ENCODE measurements at regions not wholly inside any gene's neighbourhood (a gene's known extent, or its start where the extent isn't known, plus 50 kb on each side); places are given as distances from the start of the nearest gene placed in this dataset.

DNA sequence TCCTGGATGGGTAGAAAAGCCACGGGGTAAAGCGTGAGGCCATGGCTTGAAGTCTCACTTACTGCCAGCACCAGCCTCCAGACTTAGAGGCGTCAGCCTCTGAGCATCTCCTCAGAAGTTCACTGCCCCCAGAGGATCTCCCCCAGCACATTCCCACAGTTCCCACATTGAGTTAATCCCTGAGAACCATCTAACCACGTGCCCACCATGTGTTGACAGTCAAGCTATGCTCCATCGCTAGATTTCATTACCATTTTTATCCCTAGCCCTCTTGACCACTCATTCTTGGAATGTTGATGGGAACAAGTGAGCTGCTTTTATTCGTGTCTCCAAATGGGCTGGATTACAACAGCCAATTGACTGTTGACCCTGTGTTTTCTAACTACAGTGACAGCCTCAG lies 283.3 kb upstream of the IRX1 start (continued):
- no peak for TF ChIP-seq ESRRA (CRISPR knock-in tag; IDR thresholded peaks at IDR 0.05; ENCODE audit: borderline replicate concordance)
- TF ChIP-seq, protein P1, sequence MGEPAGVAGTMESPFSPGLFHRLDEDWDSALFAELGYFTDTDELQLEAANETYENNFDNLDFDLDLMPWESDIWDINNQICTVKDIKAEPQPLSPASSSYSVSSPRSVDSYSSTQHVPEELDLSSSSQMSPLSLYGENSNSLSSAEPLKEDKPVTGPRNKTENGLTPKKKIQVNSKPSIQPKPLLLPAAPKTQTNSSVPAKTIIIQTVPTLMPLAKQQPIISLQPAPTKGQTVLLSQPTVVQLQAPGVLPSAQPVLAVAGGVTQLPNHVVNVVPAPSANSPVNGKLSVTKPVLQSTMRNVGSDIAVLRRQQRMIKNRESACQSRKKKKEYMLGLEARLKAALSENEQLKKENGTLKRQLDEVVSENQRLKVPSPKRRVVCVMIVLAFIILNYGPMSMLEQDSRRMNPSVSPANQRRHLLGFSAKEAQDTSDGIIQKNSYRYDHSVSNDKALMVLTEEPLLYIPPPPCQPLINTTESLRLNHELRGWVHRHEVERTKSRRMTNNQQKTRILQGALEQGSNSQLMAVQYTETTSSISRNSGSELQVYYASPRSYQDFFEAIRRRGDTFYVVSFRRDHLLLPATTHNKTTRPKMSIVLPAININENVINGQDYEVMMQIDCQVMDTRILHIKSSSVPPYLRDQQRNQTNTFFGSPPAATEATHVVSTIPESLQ (CRISPR knock-in tag; IDR thresholded peaks at IDR 0.05): no peak

DNA sequence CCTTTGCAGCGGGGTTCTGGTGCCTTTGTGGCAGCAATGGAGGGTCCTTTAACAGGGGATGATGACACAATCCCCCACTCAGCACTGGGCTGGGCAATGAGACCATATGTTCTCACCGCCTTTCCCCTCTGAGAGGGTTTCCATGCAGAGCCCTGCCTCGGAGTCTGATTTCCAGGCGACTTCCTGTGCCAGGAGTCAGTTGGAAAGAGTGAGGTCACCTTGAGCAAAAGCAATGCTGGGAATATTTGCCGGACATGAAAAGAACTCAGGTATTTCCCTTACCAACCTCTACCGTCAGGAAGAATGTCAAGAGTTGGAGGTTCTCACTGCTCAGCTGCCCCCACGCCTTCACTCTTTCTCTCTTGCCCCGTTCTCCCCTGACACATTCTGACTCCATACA lies 284.2 kb upstream of the IRX1 start:
- DNase-seq (ENCODE audit: low spot score) (no peak), ATAC-seq (no peak)
- Mint-ChIP-seq H3K27ac (no peak overlapping the region), H3K9me3 (peaks cover 22% of the 10 kb centered on the region), H3K4me1 (no peaks in the 10 kb centered on the region), H3K4me3 (no peak overlapping the region), H3K27me3 (ENCODE audit: low read depth) (no peaks in the 10 kb centered on the region), H3K36me3 (0 out of 2 replicates have a peak, but pooled peaks cover 5% of the 10 kb centered on the region)
- CTCF ChIA-PET: no interaction called here
- POLR2A ChIA-PET: no interaction called here
- TF ChIP-seq, protein P2, sequence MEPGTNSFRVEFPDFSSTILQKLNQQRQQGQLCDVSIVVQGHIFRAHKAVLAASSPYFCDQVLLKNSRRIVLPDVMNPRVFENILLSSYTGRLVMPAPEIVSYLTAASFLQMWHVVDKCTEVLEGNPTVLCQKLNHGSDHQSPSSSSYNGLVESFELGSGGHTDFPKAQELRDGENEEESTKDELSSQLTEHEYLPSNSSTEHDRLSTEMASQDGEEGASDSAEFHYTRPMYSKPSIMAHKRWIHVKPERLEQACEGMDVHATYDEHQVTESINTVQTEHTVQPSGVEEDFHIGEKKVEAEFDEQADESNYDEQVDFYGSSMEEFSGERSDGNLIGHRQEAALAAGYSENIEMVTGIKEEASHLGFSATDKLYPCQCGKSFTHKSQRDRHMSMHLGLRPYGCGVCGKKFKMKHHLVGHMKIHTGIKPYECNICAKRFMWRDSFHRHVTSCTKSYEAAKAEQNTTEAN (CRISPR knock-in tag; IDR thresholded peaks at IDR 0.05): no peak
- TF ChIP-seq, protein P3, sequence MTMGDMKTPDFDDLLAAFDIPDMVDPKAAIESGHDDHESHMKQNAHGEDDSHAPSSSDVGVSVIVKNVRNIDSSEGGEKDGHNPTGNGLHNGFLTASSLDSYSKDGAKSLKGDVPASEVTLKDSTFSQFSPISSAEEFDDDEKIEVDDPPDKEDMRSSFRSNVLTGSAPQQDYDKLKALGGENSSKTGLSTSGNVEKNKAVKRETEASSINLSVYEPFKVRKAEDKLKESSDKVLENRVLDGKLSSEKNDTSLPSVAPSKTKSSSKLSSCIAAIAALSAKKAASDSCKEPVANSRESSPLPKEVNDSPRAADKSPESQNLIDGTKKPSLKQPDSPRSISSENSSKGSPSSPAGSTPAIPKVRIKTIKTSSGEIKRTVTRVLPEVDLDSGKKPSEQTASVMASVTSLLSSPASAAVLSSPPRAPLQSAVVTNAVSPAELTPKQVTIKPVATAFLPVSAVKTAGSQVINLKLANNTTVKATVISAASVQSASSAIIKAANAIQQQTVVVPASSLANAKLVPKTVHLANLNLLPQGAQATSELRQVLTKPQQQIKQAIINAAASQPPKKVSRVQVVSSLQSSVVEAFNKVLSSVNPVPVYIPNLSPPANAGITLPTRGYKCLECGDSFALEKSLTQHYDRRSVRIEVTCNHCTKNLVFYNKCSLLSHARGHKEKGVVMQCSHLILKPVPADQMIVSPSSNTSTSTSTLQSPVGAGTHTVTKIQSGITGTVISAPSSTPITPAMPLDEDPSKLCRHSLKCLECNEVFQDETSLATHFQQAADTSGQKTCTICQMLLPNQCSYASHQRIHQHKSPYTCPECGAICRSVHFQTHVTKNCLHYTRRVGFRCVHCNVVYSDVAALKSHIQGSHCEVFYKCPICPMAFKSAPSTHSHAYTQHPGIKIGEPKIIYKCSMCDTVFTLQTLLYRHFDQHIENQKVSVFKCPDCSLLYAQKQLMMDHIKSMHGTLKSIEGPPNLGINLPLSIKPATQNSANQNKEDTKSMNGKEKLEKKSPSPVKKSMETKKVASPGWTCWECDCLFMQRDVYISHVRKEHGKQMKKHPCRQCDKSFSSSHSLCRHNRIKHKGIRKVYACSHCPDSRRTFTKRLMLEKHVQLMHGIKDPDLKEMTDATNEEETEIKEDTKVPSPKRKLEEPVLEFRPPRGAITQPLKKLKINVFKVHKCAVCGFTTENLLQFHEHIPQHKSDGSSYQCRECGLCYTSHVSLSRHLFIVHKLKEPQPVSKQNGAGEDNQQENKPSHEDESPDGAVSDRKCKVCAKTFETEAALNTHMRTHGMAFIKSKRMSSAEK (CRISPR knock-in tag; IDR thresholded peaks at IDR 0.05; ENCODE audit: borderline replicate concordance): no peak
- TF ChIP-seq, protein P4, sequence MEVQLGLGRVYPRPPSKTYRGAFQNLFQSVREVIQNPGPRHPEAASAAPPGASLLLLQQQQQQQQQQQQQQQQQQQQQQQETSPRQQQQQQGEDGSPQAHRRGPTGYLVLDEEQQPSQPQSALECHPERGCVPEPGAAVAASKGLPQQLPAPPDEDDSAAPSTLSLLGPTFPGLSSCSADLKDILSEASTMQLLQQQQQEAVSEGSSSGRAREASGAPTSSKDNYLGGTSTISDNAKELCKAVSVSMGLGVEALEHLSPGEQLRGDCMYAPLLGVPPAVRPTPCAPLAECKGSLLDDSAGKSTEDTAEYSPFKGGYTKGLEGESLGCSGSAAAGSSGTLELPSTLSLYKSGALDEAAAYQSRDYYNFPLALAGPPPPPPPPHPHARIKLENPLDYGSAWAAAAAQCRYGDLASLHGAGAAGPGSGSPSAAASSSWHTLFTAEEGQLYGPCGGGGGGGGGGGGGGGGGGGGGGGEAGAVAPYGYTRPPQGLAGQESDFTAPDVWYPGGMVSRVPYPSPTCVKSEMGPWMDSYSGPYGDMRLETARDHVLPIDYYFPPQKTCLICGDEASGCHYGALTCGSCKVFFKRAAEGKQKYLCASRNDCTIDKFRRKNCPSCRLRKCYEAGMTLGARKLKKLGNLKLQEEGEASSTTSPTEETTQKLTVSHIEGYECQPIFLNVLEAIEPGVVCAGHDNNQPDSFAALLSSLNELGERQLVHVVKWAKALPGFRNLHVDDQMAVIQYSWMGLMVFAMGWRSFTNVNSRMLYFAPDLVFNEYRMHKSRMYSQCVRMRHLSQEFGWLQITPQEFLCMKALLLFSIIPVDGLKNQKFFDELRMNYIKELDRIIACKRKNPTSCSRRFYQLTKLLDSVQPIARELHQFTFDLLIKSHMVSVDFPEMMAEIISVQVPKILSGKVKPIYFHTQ (CRISPR knock-in tag; IDR thresholded peaks at IDR 0.05): no peak
- TF ChIP-seq ZNF671 (CRISPR knock-in tag; IDR thresholded peaks at IDR 0.05) (no peak), ZNF396 (CRISPR knock-in tag; IDR thresholded peaks at IDR 0.05; ENCODE audit: borderline replicate concordance) (no peak), TEAD1 (CRISPR knock-in tag; IDR thresholded peaks at IDR 0.05) (no peak), ZNF232 (CRISPR knock-in tag; IDR thresholded peaks at IDR 0.05) (no peak), ELF4 (CRISPR knock-in tag; IDR thresholded peaks at IDR 0.05; ENCODE audit: low read depth) (no peak), GRHL2 (CRISPR knock-in tag; IDR thresholded peaks at IDR 0.05; ENCODE audit: insufficient replicate concordance, severe bottlenecking) (no peak), ZBTB21 (CRISPR knock-in tag; IDR thresholded peaks at IDR 0.05; ENCODE audit: borderline replicate concordance) (no peak), ZNF423 (CRISPR knock-in tag; IDR thresholded peaks at IDR 0.05) (no peak), RORB (CRISPR knock-in tag; IDR thresholded peaks at IDR 0.05) (no peak)
- TF ChIP-seq, protein P5, sequence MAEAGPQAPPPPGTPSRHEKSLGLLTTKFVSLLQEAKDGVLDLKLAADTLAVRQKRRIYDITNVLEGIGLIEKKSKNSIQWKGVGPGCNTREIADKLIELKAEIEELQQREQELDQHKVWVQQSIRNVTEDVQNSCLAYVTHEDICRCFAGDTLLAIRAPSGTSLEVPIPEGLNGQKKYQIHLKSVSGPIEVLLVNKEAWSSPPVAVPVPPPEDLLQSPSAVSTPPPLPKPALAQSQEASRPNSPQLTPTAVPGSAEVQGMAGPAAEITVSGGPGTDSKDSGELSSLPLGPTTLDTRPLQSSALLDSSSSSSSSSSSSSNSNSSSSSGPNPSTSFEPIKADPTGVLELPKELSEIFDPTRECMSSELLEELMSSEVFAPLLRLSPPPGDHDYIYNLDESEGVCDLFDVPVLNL (CRISPR knock-in tag; IDR thresholded peaks at IDR 0.05; ENCODE audit: borderline replicate concordance, low read depth): no peak
- TF ChIP-seq, protein P6, sequence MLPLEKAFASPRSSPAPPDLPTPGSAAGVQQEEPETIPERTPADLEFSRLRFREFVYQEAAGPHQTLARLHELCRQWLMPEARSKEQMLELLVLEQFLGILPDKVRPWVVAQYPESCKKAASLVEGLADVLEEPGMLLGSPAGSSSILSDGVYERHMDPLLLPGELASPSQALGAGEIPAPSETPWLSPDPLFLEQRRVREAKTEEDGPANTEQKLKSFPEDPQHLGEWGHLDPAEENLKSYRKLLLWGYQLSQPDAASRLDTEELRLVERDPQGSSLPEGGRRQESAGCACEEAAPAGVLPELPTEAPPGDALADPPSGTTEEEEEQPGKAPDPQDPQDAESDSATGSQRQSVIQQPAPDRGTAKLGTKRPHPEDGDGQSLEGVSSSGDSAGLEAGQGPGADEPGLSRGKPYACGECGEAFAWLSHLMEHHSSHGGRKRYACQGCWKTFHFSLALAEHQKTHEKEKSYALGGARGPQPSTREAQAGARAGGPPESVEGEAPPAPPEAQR (CRISPR knock-in tag; IDR thresholded peaks at IDR 0.05): no peak
- TF ChIP-seq, protein P7, sequence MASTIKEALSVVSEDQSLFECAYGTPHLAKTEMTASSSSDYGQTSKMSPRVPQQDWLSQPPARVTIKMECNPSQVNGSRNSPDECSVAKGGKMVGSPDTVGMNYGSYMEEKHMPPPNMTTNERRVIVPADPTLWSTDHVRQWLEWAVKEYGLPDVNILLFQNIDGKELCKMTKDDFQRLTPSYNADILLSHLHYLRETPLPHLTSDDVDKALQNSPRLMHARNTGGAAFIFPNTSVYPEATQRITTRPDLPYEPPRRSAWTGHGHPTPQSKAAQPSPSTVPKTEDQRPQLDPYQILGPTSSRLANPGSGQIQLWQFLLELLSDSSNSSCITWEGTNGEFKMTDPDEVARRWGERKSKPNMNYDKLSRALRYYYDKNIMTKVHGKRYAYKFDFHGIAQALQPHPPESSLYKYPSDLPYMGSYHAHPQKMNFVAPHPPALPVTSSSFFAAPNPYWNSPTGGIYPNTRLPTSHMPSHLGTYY (CRISPR knock-in tag; IDR thresholded peaks at IDR 0.05): no peak
- TF ChIP-seq, protein P8, sequence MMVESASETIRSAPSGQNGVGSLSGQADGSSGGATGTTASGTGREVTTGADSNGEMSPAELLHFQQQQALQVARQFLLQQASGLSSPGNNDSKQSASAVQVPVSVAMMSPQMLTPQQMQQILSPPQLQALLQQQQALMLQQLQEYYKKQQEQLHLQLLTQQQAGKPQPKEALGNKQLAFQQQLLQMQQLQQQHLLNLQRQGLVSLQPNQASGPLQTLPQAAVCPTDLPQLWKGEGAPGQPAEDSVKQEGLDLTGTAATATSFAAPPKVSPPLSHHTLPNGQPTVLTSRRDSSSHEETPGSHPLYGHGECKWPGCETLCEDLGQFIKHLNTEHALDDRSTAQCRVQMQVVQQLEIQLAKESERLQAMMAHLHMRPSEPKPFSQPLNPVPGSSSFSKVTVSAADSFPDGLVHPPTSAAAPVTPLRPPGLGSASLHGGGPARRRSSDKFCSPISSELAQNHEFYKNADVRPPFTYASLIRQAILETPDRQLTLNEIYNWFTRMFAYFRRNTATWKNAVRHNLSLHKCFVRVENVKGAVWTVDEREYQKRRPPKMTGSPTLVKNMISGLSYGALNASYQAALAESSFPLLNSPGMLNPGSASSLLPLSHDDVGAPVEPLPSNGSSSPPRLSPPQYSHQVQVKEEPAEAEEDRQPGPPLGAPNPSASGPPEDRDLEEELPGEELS (CRISPR knock-in tag; IDR thresholded peaks at IDR 0.05): no peak

Measured in WTC11 (cell line).